Fibroblast of peridontal ligament (primary cell): ENCODE measurements at regions not wholly inside any gene's neighbourhood (a gene's known extent, or its start where the extent isn't known, plus 50 kb on each side); places are given as distances from the start of the nearest gene placed in this dataset.

Experiments used
- DNase-seq: peaks from one replicate; pipeline ENCODE4 v3.0.0-alpha.2; 2010; ENCODE audit errors: extremely low read depth

DNA sequence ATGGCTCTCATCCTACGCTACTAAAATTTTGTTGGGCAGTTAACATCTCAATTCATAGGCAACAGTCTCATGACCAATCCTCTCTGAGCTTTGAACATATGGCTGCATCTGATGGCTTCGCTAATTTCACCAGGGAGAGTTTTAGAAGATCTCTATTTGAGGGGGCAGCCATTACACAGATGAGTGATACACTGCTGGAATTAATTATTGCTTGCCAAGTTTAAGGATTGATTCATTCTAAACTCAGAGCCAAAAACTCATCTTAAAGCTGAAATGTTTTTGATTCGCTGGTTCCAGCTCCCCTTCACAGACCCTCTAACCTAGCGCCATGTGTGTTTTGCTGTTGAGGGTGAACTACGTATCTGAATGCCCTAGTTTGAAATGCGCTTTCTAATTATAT is 519.9 kb upstream of the WWC1 start:
- peak; percentile 24 for DNase-seq

GRCh38 chr5:167773668-167774301 is 517.7 kb upstream of the WWC1 start:
- DNase-seq: no peak

DNA sequence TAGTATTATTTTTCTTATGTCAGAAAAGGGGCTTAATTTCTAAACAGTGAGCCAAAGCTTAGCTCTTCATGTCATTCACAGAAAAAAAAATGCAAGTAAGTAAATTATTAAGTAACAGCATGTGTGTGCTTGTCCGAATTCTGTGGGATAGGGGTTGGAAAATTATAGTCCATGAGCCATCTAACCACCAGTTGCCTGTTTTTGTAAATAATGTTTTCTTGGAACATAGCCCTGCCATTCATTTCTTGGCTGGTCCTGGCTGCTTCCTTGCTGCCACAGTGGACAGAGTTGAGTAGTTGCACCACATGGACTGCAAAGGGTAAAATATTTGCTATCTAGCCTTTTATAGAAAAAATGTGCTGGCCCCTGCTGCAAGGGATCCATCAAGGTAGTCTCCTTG is 513.7 kb upstream of the WWC1 start:
- DNase-seq: peak; percentile 77

DNA sequence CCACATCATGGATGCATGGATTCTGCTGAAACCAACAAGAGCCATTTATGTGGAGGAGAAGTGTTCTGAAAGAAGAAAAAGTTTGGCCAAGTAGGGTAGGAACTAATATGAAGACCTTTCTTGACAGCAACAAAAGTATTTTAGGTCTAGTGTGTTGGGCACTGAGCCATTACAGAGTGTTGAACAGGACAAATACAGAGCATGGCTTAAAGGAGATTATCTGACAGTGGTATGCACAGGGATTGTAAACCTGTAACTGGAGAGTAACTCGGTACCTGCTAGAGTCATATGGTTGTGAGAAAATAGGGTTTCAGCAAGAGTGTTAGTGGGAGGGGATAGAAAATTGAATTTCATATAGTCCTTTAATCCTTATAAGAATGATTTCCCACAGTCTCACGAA is 513.2 kb upstream of the WWC1 start:
- no peak for DNase-seq

GRCh38 chr5:167779644-167780043 is 511.8 kb upstream of the WWC1 start:
- DNase-seq: no peak

- peak; percentile 16 for DNase-seq
These were observed 511.3 kb upstream of the WWC1 start for GRCh38 chr5:167780177-167780576.

GRCh38 chr5:167783145-167783817 is 508.2 kb upstream of the WWC1 start:
- DNase-seq: peak; percentile 35

- DNase-seq: no peak
These were observed 506.3 kb upstream of the WWC1 start for GRCh38 chr5:167785106-167785505.

GRCh38 chr5:167785901-167786300 is 505.5 kb upstream of the WWC1 start:
- no peak for DNase-seq

- DNase-seq: peak; percentile 40
These were observed 504.4 kb upstream of the WWC1 start for GRCh38 chr5:167786871-167787578.

DNA sequence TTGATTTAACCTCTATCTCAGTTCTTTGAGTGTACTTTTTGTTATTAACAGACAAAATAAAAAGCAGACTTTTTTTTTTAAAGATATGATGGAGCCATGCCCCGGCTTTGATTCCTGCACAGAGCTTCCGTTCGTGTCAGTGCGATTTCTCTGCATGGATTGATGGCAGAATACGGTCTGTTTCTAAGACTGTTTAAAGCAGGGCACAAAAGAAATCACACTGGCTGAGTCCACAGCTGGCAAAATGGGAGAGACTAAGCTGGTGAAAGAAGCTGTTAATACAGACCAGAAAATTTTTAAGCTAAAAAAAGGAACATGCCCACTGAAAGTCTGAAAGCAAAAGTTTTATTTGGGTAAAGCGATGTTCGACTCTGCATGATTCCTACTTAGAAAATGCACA is 501.4 kb upstream of the WWC1 start:
- DNase-seq: no peak

GRCh38 chr5:167790462-167791260 is 500.8 kb upstream of the WWC1 start:
- DNase-seq: peak; percentile 86

GRCh38 chr5:167792514-167792913 is 498.9 kb upstream of the WWC1 start:
- DNase-seq: no peak

- no peak for DNase-seq
These were observed 497.7 kb upstream of the WWC1 start for GRCh38 chr5:167793700-167794099.

DNA sequence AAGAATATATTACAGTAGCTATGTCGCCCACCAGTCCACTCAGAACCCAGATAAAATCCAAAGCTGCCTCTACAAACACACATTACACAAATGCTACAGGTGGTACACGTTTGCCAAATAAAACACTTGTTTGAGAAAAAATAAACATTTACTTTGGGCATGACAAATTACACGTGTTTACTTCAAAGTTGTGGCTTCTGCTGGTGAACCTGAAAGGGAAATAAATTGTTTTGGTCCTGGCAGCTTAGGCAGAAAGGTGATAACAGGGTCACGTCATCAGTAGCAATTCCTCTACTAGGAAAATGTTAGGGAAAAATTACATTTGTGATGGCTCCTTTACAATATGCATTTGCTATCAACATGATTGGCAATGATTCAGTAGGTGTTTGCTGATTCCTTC is 497.3 kb upstream of the WWC1 start:
- no peak for DNase-seq

DNA sequence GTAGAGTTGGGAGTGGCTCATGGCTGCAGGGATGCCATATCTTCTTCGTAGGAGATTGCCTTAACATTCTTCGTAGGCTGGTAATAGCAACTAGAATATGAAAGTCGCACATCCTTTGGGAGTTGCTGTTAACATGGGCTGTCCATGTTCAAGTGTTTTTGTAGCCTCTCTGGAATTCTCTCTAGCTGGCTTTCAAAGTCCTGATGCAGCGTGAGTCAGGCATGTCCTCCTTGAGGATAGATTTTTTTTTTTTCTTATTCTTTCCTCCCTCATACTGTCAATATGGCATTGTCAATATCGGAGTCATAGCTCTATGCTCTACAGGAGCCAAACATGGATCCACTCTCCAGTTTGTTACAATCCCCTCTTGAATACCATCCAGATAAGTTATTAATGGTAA is 494.8 kb upstream of the WWC1 start:
- no peak for DNase-seq

DNA sequence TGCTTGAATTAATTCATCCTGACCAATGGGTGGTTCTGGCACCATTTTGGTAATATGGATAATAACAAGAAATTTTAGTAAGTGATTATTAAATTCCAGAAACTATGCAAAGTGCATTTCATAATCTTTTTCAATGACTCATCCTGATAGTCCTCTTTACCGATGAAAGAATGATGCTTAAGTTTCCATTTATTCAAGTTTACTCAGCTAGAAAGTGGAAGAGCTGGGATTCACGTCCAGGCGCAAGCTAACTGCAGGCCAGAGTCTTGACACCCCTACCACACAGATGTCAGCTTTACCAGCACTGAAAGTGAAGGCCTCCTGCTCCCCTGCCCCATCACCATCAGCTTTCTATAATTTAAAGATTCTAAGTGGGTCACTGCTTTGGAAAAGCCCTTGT is 493.5 kb upstream of the WWC1 start:
- no peak for DNase-seq

- DNase-seq: no peak
These were observed 493.0 kb upstream of the WWC1 start for GRCh38 chr5:167798448-167798847.

- DNase-seq: no peak
These were observed 491.0 kb upstream of the WWC1 start for GRCh38 chr5:167800427-167800826.

GRCh38 chr5:167801999-167802398 is 489.4 kb upstream of the WWC1 start:
- no peak for DNase-seq

- DNase-seq: no peak
These were observed 488.6 kb upstream of the WWC1 start for GRCh38 chr5:167802755-167803431.
